Chondrocyte (in vitro differentiated cells): ENCODE measurements at regions not wholly inside any gene's neighbourhood (a gene's known extent, or its start where the extent isn't known, plus 50 kb on each side); places are given as distances from the start of the nearest gene placed in this dataset.
"Not testable (repeated sequence)": the region's sequence is repeated elsewhere in the genome, so short reads cannot be mapped to it uniquely, and the experiment has no call there.

Experiments
- DNase-seq: peaks from one replicate; pipeline ENCODE4 v3.0.0; 2021; ENCODE audit warnings: mixed read lengths, low spot score
- H3K27ac Mint-ChIP-seq: one replicate; pipeline ENCODE4 v1.8.0; 2021; ENCODE audit warnings: mild to moderate bottlenecking, moderate library complexity, mixed read lengths; ENCODE audit not compliant: unreplicated experiment
- H3K27me3 Mint-ChIP-seq: 2 replicates; pipeline ENCODE4 v1.8.0; 2021; ENCODE audit warnings: low read depth, mixed read lengths
- H3K36me3 Mint-ChIP-seq: 2 replicates; pipeline ENCODE4 v1.8.0; 2021; ENCODE audit warnings: low read depth, mixed read lengths
- H3K4me1 Mint-ChIP-seq: 2 replicates; pipeline ENCODE4 v1.8.0; 2021; ENCODE audit warnings: low read depth, mild to moderate bottlenecking, mixed read lengths
- H3K4me3 Mint-ChIP-seq: one replicate; pipeline ENCODE4 v1.8.0; 2021; ENCODE audit warnings: mild to moderate bottlenecking, moderate library complexity, mixed read lengths; ENCODE audit not compliant: unreplicated experiment
- H3K9me3 Mint-ChIP-seq: 2 replicates; pipeline ENCODE4 v1.8.0; 2021; ENCODE audit warnings: low read depth, mixed read lengths
- TF ChIP-seq, protein P1 (sequence below): fragments of 200-600 bp; sonication (generic); IDR thresholded peaks from 2 replicates; pipeline ENCODE4 v1.5.0; 2021; ENCODE audit warnings: antibody characterized with exemption, mild to moderate bottlenecking, moderate library complexity

DNA sequence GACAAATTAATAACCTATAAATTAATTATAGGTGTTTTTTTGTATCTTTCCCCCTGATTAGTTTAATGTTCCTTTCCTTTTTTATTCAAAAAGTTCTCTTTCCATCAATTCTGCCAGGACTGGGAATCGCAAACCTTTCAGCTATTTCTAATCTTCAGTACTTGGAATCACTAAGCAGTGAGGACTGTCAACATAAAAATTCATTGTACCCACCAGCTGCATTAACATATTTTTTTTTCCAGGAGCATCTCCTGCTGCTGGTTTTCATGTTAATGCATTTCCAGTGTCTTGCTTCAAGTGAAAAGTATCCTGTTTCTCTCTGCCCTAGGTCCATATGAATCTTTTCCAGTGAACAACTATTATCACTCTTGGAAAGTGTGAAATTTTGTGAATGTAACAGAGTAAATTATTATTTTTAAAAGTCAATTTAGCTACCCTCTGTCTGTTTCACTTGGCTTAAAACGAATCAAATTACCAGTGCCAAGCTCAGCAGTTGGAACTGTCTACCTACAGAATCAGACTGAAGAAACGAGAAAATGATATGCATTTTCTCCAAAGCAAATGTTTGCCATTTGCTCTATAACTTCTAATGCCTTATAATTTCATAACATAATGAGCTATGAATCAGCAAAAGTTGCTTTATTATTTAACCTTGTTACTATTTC, 804.4 kb downstream of the EPHA4 start:
- TF ChIP-seq, protein P1, sequence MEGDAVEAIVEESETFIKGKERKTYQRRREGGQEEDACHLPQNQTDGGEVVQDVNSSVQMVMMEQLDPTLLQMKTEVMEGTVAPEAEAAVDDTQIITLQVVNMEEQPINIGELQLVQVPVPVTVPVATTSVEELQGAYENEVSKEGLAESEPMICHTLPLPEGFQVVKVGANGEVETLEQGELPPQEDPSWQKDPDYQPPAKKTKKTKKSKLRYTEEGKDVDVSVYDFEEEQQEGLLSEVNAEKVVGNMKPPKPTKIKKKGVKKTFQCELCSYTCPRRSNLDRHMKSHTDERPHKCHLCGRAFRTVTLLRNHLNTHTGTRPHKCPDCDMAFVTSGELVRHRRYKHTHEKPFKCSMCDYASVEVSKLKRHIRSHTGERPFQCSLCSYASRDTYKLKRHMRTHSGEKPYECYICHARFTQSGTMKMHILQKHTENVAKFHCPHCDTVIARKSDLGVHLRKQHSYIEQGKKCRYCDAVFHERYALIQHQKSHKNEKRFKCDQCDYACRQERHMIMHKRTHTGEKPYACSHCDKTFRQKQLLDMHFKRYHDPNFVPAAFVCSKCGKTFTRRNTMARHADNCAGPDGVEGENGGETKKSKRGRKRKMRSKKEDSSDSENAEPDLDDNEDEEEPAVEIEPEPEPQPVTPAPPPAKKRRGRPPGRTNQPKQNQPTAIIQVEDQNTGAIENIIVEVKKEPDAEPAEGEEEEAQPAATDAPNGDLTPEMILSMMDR = no peak
- Mint-ChIP-seq H3K27me3 (peaks cover 3% of the 10 kb centered on the region), H3K4me3 (no peak overlapping the region), H3K9me3 (no peaks in the 10 kb centered on the region), H3K4me1 (no peaks in the 10 kb centered on the region), H3K27ac (no peak overlapping the region), H3K36me3 (no peaks in the 10 kb centered on the region)
- DNase-seq = no peak

DNA sequence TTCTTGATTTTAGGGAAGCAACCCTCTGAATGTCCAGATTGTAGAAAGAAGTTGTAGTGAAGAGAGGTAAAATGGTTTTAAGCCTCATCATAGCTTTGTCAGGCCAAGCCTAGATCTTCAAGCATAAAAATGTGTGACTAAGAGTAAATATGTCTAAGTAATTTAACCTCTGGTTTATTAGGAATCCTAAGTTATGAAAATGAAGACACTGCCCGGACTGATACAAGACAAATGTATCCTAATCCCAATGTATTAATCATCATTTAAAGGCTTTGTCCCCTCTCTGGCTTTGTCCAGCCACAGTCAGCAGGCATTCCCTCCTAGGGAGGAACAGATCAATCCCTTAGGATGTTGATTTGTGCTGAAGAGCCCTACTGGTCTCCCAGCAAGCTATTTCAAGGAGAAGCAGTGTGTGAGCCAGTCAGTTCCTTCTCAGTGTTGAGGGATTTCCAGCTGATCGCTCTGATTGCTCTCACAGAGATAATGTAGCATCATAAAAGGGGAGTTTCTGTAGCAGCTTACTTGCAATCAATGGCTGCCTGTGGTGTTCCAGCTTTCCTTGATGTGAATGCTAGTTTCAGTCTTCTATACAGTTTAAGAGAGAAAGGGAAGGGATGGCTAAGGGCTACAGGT, 796.1 kb downstream of the EPHA4 start:
- H3K27me3 Mint-ChIP-seq = no peaks in the 10 kb centered on the region
- no peak for DNase-seq
- no peak overlapping the region for H3K27ac Mint-ChIP-seq
- TF ChIP-seq, protein P1 = no peak
- H3K4me3 Mint-ChIP-seq = no peak overlapping the region
- H3K36me3 Mint-ChIP-seq = peaks cover 5% of the 10 kb centered on the region
- peaks cover 7% of the 10 kb centered on the region for H3K9me3 Mint-ChIP-seq
- peaks cover 17% of the 10 kb centered on the region for H3K4me1 Mint-ChIP-seq

DNA sequence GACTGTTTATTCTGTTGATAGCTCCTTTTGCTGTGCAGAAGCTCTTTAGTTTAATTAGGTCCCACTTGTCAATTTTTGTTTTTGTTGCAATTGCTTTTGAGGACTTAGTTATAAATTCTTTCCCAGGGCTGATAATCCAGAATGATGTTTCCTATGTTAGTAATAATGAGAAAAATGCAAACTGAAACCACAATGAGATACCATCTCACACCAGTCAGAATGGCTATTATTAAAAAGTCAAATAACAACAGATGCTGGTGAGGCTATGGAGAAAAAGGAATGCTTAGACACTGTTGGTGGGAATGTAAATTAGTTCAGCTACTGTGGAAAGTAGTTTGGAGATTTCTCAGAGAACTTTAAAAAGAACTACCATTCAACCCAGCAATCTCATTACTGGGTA, 793.0 kb downstream of the EPHA4 start:
- DNase-seq, H3K4me3 Mint-ChIP-seq, H3K27ac Mint-ChIP-seq, H3K9me3 Mint-ChIP-seq, H3K36me3 Mint-ChIP-seq, H3K27me3 Mint-ChIP-seq: not testable (repeated sequence)
- H3K4me1 Mint-ChIP-seq = peaks cover 18% of the 10 kb centered on the region

DNA sequence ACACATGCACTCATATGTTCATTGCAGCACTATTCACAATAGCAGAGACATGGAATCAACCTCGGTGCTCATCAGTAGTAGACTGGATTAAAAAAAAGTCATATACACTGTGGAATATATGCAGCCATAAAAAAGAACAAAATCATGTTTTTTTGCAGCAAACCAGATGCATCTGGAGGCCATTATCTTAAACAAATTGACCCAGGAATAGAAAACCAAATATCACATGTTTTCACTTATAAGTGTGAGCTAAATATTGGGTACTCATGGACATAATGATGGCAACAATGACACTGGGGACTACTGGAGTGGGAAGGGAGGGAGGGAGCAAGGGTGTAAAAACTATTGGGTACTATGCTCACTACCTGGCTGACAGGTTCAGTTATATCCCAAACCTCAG, 792.6 kb downstream of the EPHA4 start:
- Mint-ChIP-seq H3K4me1 (peaks cover 18% of the 10 kb centered on the region), H3K27ac (no peak overlapping the region), H3K27me3 (no peaks in the 10 kb centered on the region), H3K36me3 (peaks cover 5% of the 10 kb centered on the region), H3K9me3 (peaks cover 7% of the 10 kb centered on the region), H3K4me3 (no peak overlapping the region)
- TF ChIP-seq, protein P1 = no peak
- DNase-seq = no peak

DNA sequence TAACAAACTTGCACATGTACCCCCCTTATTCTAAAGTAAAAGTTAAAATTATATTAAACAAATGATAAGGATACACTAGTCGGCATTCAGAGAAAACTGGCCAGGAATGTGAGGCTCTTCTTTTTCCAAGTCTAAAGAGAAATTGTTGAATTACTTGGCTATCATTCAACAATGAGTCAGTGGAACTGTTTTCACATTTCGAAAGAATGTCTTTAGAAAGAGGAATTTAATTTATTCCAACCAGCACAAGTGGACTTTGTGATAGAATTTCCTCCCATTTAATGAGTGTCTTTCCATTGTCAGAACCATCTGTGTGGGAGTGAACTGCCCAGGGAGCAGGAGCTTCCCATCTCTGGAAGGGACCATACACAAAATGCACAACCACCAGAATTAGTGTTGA, 792.2 kb downstream of the EPHA4 start:
- Mint-ChIP-seq H3K9me3 (peaks cover 7% of the 10 kb centered on the region), H3K27me3 (no peaks in the 10 kb centered on the region), H3K4me1 (peaks cover 18% of the 10 kb centered on the region), H3K4me3 (peak overlapping the region; percentile 39), H3K36me3 (peaks cover 5% of the 10 kb centered on the region), H3K27ac (peak overlapping the region; percentile 53)
- DNase-seq = no peak
- TF ChIP-seq, protein P1 = no peak
